ENCODE measurements at regions not wholly inside any gene's neighbourhood (a gene's known extent, or its start where the extent isn't known, plus 50 kb on each side); places are given as distances from the start of the nearest gene placed in this dataset.
"Not testable (repeated sequence)": the region's sequence is repeated elsewhere in the genome, so short reads cannot be mapped to it uniquely, and the experiment has no call there.

DNA sequence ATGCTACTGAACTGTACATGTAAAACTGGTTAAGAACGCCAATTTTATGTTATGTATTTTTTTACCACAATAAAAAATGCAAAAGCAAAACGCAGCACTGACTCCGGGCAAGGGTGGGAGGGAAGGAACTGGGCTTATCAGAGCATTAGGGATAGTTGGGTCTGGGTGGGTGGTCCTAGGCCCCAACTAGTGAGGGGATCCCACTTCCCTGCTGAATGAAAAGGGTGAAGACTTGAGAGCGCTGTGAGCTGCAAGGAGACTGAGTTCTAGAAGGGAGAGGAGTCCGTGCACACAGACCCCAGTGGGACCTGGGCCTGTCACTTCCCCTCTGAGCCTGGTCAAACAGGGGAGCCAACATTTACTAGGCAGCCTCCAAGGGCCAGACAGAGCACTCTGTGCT lies 98.6 kb downstream of the TPRA1 start:
- no peak overlapping the region for H2AFZ ChIP-seq
- DNase-seq, result no peak
- H3K4me2 ChIP-seq, result no peak overlapping the region
- H4K20me1 ChIP-seq (ENCODE audit: insufficient read depth), result no peaks in the 10 kb centered on the region
- no peaks in the 10 kb centered on the region for H3K36me3 ChIP-seq (ENCODE audit: low read depth)
- H3K4me1 ChIP-seq (replicated peaks; ENCODE audit: insufficient read depth), result no peaks in the 10 kb centered on the region
- no TSS peak for BruUV-seq (replicated peaks)
- peaks cover 24% of the 10 kb centered on the region; the same call in 1 of the 2 replicates for H3K27me3 ChIP-seq (ENCODE audit: insufficient read depth, low read depth)
- no peaks in the 10 kb centered on the region for H3K9me3 ChIP-seq (ENCODE audit: insufficient read depth, low read depth)
- H3K27ac ChIP-seq, result no peak overlapping the region
- POLR2A ChIA-PET (ENCODE audit: unreplicated experiment), result no interaction called here
- intact Hi-C loops (cut with micrococcal nuclease; ENCODE audit: unreplicated experiment), result no loop called here
- no peak overlapping the region for H3K4me3 ChIP-seq
- H3F3A ChIP-seq (ENCODE audit: insufficient read depth, low read depth), result no peaks in the 10 kb centered on the region
- H3K79me2 ChIP-seq (ENCODE audit: low read depth), result no peaks in the 10 kb centered on the region
- TF ChIP-seq EZH2 (IDR thresholded peaks at IDR 0.05; ENCODE audit: low read depth), result no peak
- no peaks in the 10 kb centered on the region for H3K9me2 ChIP-seq (ENCODE audit: insufficient read depth)
- CTCF ChIA-PET, result no interaction called here

DNA sequence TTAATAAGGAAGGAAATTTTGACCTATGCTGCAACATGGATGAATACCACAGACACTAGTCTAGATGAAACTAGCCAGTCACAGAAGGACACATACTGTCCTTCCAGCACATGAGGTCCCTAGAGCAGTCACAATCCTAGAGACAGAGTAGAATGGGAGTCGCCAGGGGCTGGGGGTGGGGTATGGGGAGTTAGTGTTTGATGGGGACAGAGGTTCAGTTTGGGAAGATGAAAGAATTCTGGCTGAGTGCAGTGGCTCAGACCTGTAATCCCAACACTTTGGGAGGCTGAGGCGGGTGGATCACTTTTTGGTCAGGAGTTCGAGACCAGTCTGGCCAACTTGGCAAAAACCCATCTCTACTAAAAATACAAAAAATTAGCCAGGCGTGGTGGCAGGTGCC lies 99.2 kb downstream of the TPRA1 start:
- TF ChIP-seq, protein P1, sequence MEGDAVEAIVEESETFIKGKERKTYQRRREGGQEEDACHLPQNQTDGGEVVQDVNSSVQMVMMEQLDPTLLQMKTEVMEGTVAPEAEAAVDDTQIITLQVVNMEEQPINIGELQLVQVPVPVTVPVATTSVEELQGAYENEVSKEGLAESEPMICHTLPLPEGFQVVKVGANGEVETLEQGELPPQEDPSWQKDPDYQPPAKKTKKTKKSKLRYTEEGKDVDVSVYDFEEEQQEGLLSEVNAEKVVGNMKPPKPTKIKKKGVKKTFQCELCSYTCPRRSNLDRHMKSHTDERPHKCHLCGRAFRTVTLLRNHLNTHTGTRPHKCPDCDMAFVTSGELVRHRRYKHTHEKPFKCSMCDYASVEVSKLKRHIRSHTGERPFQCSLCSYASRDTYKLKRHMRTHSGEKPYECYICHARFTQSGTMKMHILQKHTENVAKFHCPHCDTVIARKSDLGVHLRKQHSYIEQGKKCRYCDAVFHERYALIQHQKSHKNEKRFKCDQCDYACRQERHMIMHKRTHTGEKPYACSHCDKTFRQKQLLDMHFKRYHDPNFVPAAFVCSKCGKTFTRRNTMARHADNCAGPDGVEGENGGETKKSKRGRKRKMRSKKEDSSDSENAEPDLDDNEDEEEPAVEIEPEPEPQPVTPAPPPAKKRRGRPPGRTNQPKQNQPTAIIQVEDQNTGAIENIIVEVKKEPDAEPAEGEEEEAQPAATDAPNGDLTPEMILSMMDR (conservative IDR thresholded peaks at IDR 0.05), result no peak
- no peak for TF ChIP-seq EZH2 (IDR thresholded peaks at IDR 0.05; ENCODE audit: low read depth)
- Histone ChIP-seq H3K79me2 (ENCODE audit: low read depth) (no peaks in the 10 kb centered on the region), H3K4me1 (replicated peaks; ENCODE audit: insufficient read depth) (no peaks in the 10 kb centered on the region), H3F3A (ENCODE audit: insufficient read depth, low read depth) (no peaks in the 10 kb centered on the region), H2AFZ (no peak overlapping the region), H3K27ac (no peak overlapping the region), H3K4me3 (no peak overlapping the region), H3K9me3 (ENCODE audit: insufficient read depth, low read depth) (no peaks in the 10 kb centered on the region), H4K20me1 (ENCODE audit: insufficient read depth) (no peaks in the 10 kb centered on the region), H3K4me2 (no peak overlapping the region), H3K36me3 (ENCODE audit: low read depth) (no peaks in the 10 kb centered on the region), H3K27me3 (ENCODE audit: insufficient read depth, low read depth) (peaks cover 29% of the 10 kb centered on the region; the same call in 1 of the 2 replicates), H3K9me2 (ENCODE audit: insufficient read depth) (no peaks in the 10 kb centered on the region)
- POLR2A ChIA-PET (ENCODE audit: unreplicated experiment), result no interaction called here
- CTCF ChIA-PET, result no interaction called here
- BruUV-seq (replicated peaks), result no TSS peak
- no peak for DNase-seq
- intact Hi-C loops (cut with micrococcal nuclease; ENCODE audit: unreplicated experiment), result no loop called here

DNA sequence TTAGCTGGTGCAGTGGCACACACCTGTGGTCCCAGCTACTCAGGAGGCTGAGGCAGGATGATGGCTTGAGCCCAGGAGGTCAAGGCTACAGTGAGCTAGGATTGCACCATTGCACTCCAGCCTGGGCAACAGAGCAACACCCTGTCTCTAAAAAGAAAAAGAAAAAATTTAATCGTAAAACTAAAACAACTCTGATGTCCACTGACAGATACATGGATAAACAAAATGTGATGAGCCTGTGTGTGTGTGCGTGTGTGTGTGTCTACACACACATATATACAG lies 99.6 kb downstream of the TPRA1 start:
- H3K4me2 ChIP-seq; CTCF ChIA-PET; POLR2A ChIA-PET (ENCODE audit: unreplicated experiment): not testable (repeated sequence)

DNA sequence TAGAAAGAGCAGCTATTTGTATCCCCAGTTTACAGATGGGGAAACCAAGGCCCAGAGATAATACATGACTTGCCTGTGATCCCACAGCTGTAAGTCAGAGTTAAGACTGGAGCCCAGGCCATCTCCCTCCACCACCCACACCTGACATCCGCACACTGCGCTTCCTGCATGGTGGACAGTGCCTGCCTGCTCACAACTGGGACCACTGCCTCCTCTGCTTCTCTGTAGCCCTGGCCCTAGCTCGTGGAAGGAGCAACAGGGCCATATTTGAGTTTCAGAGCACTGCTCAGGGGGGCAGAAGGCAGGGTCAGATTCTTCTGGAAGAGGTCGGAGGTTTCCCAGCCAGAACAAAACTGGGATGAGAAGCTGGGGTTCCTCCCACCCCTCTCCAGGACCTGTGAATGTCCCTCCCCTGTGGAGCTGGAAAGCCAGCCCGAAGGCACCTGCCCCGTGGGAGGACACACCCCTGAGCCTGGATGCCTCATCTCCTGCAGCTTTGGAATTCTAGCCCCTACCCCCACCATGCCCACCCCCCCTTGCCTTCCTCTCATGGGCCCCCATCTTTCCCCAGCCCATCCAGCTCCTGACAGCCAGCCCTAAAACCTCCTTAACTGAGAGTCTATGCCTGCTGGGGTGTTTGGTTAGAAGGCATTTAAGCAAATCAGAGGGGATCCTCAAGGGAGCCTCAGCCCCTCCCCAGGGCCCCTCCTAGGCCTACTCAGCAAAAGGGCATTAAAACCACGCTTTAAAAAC lies 100.1 kb downstream of the TPRA1 start:
- no peak for DNase-seq
- intact Hi-C loops (cut with micrococcal nuclease; ENCODE audit: unreplicated experiment), result no loop called here
- Histone ChIP-seq H3K27ac (no peak overlapping the region), H3K79me2 (ENCODE audit: low read depth) (no peaks in the 10 kb centered on the region), H3K9me2 (ENCODE audit: insufficient read depth) (no peaks in the 10 kb centered on the region), H3K4me3 (no peak overlapping the region), H3K9me3 (ENCODE audit: insufficient read depth, low read depth) (no peaks in the 10 kb centered on the region), H3K4me1 (replicated peaks; ENCODE audit: insufficient read depth) (no peaks in the 10 kb centered on the region), H3F3A (ENCODE audit: insufficient read depth, low read depth) (no peaks in the 10 kb centered on the region), H3K27me3 (ENCODE audit: insufficient read depth, low read depth) (peaks cover 30% of the 10 kb centered on the region; the same call in 1 of the 2 replicates), H2AFZ (no peak overlapping the region), H4K20me1 (ENCODE audit: insufficient read depth) (no peaks in the 10 kb centered on the region), H3K4me2 (no peak overlapping the region), H3K36me3 (ENCODE audit: low read depth) (no peaks in the 10 kb centered on the region)
- CTCF ChIA-PET, result no interaction called here
- no peak for TF ChIP-seq EZH2 (IDR thresholded peaks at IDR 0.05; ENCODE audit: low read depth)
- TF ChIP-seq, protein P1 (conservative IDR thresholded peaks at IDR 0.05), result no peak
- POLR2A ChIA-PET (ENCODE audit: unreplicated experiment), result no interaction called here
- no TSS peak for BruUV-seq (replicated peaks)

More for the DNA sequence above, 99.6 kb downstream of the TPRA1 start:
- H4K20me1 ChIP-seq (ENCODE audit: insufficient read depth); intact Hi-C loops (cut with micrococcal nuclease; ENCODE audit: unreplicated experiment); H3K36me3 ChIP-seq (ENCODE audit: low read depth); BruUV-seq (replicated peaks); H3K27ac ChIP-seq; H3K4me3 ChIP-seq; H2AFZ ChIP-seq; H3F3A ChIP-seq (ENCODE audit: insufficient read depth, low read depth); H3K4me1 ChIP-seq (replicated peaks; ENCODE audit: insufficient read depth); H3K79me2 ChIP-seq (ENCODE audit: low read depth); DNase-seq; H3K9me2 ChIP-seq (ENCODE audit: insufficient read depth); H3K9me3 ChIP-seq (ENCODE audit: insufficient read depth, low read depth): not testable (repeated sequence)
- H3K27me3 ChIP-seq (ENCODE audit: insufficient read depth, low read depth), result peaks cover 29% of the 10 kb centered on the region; the same call in 1 of the 2 replicates
